Mammary epithelial cell (primary cell): ENCODE measurements at regions not wholly inside any gene's neighbourhood (a gene's known extent, or its start where the extent isn't known, plus 50 kb on each side); places are given as distances from the start of the nearest gene placed in this dataset.

Experiments
- CTCF ChIP-seq, 2 donors: IDR thresholded peaks in 1 of 2; conservative IDR thresholded peaks in 1 of 2; 2 replicates each; pipeline ENCODE4 v1.5.1; 2011 to 2012; ENCODE audit warnings: inconsistent platforms in 2 of 2, low read length in 2 of 2, mild to moderate bottlenecking in 2 of 2, control low read depth in 1 of 2, low read depth in 1 of 2; ENCODE audit not compliant: insufficient read depth in 1 of 2; ENCODE audit errors: extremely low read depth in 1 of 2
- EZH2 ChIP-seq: IDR thresholded peaks from 2 replicates; pipeline ENCODE4 v1.6.1; 2012; ENCODE audit warnings: low read length, inconsistent platforms, borderline replicate concordance

GRCh38 chr3:64384561-64384960 lies 159.3 kb upstream of the PRICKLE2 start:
- TF ChIP-seq CTCF (conservative IDR thresholded peaks at IDR 0.05 in 1 of 2, IDR thresholded peaks at IDR 0.05 in 1 of 2; ENCODE audit: extremely low read depth in 1 of 2, insufficient read depth in 1 of 2, low read depth in 1 of 2, low read length in 2 of 2): no peak
- no peak for TF ChIP-seq EZH2
